Thoracic aorta (tissue), 2 donors: ENCODE measurements at regions not wholly inside any gene's neighbourhood (a gene's known extent, or its start where the extent isn't known, plus 50 kb on each side); places are given as distances from the start of the nearest gene placed in this dataset.

Experiments
- ATAC-seq: fragments of 150-250 bp; one replicate; pipeline ENCODE4 v1.8.0; 2017; ENCODE audit warnings: low read depth; ENCODE audit not compliant: insufficient number of reproducible peaks, low FRiP score
- DNase-seq: peaks from one replicate; pipeline ENCODE4 v3.0.0-alpha.2; 2020; ENCODE audit warnings: low spot score
- H3K27ac ChIP-seq, 2 donors: fragments of 200-600 bp; sonication (generic); 1 replicate in 1 of 2; 2 replicates in 1 of 2; pipeline ENCODE4 v1.5.1; 2016; ENCODE audit warnings: mild to moderate bottlenecking in 2 of 2, moderate library complexity in 2 of 2
- H3K27me3 ChIP-seq: fragments of 200-600 bp; sonication (generic); replicated peaks from 2 replicates; pipeline ENCODE4 v1.6.0; 2016; ENCODE audit warnings: mild to moderate bottlenecking; ENCODE audit not compliant: insufficient read depth
- H3K36me3 ChIP-seq: fragments of 200-600 bp; sonication (generic); one replicate; pipeline ENCODE4 v1.5.1; 2016
- H3K4me1 ChIP-seq, 2 donors: fragments of 200-600 bp; sonication (generic); 1 replicate in 1 of 2; 2 replicates in 1 of 2; pipeline versions ENCODE4 v1.5.1 to v1.6.0; 2016; ENCODE audit warnings: low read depth in 2 of 2, mild to moderate bottlenecking in 1 of 2; ENCODE audit not compliant: control insufficient read depth in 1 of 2
- H3K4me3 ChIP-seq: fragments of 200-600 bp; sonication (generic); 2 replicates; pipeline ENCODE4 v1.5.1; 2016; ENCODE audit warnings: mild to moderate bottlenecking
- H3K9me3 ChIP-seq: fragments of 200-600 bp; sonication (generic); 2 replicates; pipeline ENCODE4 v1.5.1; 2016
- TF ChIP-seq, protein P1 (sequence below): fragments of 200-600 bp; sonication (generic); IDR thresholded peaks from one replicate; pipeline ENCODE4 v1.5.1; 2019; ENCODE audit warnings: antibody characterized with exemption

DNA sequence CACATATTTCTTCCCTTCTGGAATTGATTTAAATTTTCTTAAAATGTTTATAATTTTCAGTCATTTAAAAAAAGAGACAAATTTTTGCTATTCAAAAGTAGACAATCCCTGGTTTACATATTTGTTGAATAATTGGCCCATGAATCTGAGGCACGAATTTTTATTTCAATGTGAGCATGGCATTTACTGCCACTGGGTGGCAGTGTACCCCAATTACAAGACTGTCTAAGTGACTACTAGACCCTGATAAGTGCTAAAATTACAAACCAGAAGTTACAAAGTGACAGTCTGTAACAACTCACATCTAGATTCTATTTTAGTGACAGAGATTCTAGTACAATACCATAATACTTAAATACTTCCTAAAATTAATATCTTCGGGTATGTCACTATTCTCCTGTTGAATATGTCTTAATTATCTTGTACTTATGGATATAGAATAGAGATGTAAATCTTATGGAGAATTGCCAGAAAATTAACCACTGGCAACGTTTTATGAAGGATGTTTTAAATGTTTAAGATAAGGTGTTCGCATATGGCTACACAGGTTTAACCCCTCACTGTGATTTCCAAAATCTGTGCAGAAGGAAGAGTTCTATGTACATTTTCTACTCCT, 235.8 kb downstream of the MAP2K4 start:
- Histone ChIP-seq H3K27ac (peak overlapping the region in 1 of 2 donors; percentile 11), H3K27me3 (no peaks in the 10 kb centered on the region), H3K36me3 (no peaks in the 10 kb centered on the region), H3K4me1 (peaks cover 0 to 24% of the 10 kb centered on the region in 2 donors), H3K9me3 (no peaks in the 10 kb centered on the region), H3K4me3 (peak overlapping the region; percentile 31)
- TF ChIP-seq, protein P1, sequence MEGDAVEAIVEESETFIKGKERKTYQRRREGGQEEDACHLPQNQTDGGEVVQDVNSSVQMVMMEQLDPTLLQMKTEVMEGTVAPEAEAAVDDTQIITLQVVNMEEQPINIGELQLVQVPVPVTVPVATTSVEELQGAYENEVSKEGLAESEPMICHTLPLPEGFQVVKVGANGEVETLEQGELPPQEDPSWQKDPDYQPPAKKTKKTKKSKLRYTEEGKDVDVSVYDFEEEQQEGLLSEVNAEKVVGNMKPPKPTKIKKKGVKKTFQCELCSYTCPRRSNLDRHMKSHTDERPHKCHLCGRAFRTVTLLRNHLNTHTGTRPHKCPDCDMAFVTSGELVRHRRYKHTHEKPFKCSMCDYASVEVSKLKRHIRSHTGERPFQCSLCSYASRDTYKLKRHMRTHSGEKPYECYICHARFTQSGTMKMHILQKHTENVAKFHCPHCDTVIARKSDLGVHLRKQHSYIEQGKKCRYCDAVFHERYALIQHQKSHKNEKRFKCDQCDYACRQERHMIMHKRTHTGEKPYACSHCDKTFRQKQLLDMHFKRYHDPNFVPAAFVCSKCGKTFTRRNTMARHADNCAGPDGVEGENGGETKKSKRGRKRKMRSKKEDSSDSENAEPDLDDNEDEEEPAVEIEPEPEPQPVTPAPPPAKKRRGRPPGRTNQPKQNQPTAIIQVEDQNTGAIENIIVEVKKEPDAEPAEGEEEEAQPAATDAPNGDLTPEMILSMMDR: peak; percentile 80
- ATAC-seq (peak; percentile 41), DNase-seq (no peak)

DNA sequence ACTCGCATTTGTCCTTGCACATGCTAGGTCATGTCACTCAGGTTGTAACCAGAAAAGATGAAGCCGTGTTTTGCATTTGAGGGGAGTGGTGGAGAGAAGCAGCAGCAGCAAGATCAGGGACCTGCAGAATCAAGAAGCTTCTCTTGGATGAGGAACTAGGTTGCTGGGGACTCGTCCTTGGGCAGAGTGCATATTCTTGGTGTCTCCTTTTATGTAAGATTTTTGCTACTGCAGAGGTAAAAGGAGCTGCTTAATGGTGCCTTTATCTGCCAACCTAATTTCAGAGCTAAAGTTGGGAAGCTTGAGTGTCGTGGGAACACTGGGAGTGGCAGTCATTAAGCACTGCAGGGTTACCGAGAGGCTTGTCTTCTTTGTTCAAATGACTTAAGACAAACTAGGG, 236.5 kb downstream of the MAP2K4 start:
- Histone ChIP-seq H3K4me1 (peaks cover 0 to 23% of the 10 kb centered on the region in 2 donors), H3K4me3 (peak overlapping the region; percentile 31), H3K27me3 (no peaks in the 10 kb centered on the region), H3K27ac (peak overlapping the region in 1 of 2 donors; percentile 11), H3K36me3 (no peaks in the 10 kb centered on the region), H3K9me3 (no peaks in the 10 kb centered on the region)
- TF ChIP-seq, protein P1: no peak
- ATAC-seq (no peak), DNase-seq (no peak)

DNA sequence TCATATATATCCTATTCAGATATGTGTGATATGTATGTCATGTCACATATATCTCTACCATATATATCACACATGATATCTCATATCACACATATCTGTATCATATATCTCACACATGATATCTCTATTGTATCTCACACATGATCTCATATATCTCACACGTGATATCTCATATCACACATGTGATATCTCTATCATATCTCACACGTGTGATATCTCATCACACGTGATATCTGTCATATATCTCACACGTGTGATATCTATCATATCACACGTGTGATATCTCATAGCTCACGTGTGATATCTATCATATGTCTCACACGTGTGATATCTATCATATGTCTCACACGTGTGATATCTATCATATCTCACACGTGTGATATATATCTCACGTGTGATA, 240.7 kb downstream of the MAP2K4 start:
- H3K4me1 ChIP-seq: peaks cover 0 to 12% of the 10 kb centered on the region in 2 donors
- H3K27me3 ChIP-seq: no peaks in the 10 kb centered on the region
- no peak for DNase-seq
- no peaks in the 10 kb centered on the region for H3K36me3 ChIP-seq
- TF ChIP-seq, protein P1: no peak
- no peak overlapping the region for H3K4me3 ChIP-seq
- no peaks in the 10 kb centered on the region for H3K9me3 ChIP-seq
- no peak for ATAC-seq
- H3K27ac ChIP-seq: no peak overlapping the region

DNA sequence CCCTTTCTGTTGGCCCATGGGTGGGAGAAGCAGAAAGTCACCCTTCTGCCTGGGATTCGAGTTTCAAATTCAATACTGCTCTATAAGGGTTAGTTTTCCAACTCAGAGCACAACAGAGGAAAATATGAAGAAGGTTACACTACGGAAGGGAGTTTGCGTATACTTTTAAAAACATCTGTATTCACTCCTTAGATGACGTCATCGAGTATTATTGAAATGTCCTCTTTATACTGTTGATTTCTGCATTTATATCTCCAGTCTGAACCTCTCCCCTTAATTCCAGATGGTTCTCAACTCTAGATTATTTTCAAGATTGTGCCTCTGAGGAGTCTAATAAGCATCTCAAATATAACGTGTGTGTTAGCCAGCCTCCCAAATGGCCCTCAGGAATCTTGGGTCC, 249.1 kb downstream of the MAP2K4 start:
- Histone ChIP-seq H3K4me1 (no peaks in the 10 kb centered on the region), H3K36me3 (no peaks in the 10 kb centered on the region), H3K27ac (no peak overlapping the region), H3K4me3 (no peak overlapping the region), H3K9me3 (peaks cover 4% of the 10 kb centered on the region), H3K27me3 (no peaks in the 10 kb centered on the region)
- no peak for DNase-seq
- no peak for ATAC-seq
- TF ChIP-seq, protein P1: no peak

DNA sequence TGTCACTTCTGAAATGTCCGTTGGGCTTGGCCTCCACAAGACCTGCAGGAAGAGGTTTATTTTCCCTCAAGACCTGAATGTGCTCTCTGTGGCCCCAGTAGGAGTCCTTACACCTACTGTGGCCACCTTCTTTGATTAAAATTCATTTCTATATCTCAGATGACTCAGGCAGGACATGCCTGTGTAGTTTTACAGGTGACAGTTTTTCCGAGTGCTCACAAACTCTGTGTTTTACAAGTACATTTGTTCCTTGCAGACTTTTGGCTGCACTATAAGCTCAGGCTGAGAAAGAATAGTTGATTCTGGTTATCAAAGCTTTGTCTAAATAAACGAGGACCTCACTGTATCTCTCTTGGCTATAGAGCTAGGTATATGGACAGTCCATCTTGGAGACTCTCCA, 257.1 kb downstream of the MAP2K4 start:
- DNase-seq (no peak), ATAC-seq (no peak)
- Histone ChIP-seq H3K27ac (no peak overlapping the region), H3K4me3 (no peak overlapping the region), H3K36me3 (no peaks in the 10 kb centered on the region), H3K4me1 (peaks cover 10 to 13% of the 10 kb centered on the region in 2 donors), H3K9me3 (peaks cover 4% of the 10 kb centered on the region), H3K27me3 (no peaks in the 10 kb centered on the region)
- TF ChIP-seq, protein P1: no peak
